GM20431 (cell line): ENCODE measurements at regions not wholly inside any gene's neighbourhood (a gene's known extent, or its start where the extent isn't known, plus 50 kb on each side); places are given as distances from the start of the nearest gene placed in this dataset.
"Not testable (repeated sequence)": the region's sequence is repeated elsewhere in the genome, so short reads cannot be mapped to it uniquely, and the experiment has no call there.

Experiments used
- in situ Hi-C: fragments of 300-500 bp; cut with MseI, MboI; formaldehyde crosslinking; loops from one replicate; pipeline ENCODE4 v1.15.0; 2020; ENCODE audit warnings: low sequenced_read_pairs; ENCODE audit not compliant: unreplicated experiment

- in situ Hi-C loops, result no loop called here
These were observed 185.1 kb upstream of the POU1F1 start for GRCh38 chr3:87461443-87461842.

DNA sequence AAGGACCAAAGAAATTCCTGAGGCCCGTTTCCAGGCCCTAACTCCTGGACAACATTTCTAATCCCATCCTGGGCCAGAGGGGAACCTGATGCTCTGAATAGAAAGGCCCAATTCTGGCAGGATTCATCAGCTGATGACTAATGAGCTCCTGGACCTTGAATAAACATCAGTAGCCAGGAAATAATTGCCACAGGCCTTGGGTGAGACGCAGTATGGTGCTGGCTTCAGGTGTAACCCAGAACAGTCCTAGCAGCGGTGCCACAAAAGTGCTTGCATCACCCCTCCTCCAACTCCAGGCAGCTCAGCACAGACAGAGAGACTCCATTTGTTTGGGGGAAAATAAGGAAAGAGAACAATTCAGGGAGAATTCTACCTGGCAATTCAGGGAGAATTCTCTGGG, 184.7 kb upstream of the POU1F1 start:
- in situ Hi-C loops, result no loop called here

DNA sequence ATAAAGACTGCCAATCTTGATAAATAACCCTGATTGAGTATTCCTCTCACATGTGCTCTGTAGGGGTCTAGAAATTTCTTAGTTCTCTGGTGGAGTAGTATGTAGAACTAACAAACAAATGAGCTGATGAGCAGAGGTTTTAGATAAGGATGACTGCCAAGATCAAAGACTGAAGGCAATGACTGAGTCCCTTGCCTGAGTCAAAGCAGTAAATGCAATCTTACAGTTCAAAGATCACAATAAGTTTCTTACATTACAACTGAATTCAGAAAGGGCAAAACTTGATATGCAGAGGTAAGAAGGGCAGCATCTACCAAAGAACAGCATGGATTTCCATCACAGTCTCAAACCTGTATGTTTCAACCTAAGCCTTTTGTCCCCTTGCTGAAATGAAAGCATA, 172.2 kb upstream of the POU1F1 start:
- in situ Hi-C loops, result no loop called here

DNA sequence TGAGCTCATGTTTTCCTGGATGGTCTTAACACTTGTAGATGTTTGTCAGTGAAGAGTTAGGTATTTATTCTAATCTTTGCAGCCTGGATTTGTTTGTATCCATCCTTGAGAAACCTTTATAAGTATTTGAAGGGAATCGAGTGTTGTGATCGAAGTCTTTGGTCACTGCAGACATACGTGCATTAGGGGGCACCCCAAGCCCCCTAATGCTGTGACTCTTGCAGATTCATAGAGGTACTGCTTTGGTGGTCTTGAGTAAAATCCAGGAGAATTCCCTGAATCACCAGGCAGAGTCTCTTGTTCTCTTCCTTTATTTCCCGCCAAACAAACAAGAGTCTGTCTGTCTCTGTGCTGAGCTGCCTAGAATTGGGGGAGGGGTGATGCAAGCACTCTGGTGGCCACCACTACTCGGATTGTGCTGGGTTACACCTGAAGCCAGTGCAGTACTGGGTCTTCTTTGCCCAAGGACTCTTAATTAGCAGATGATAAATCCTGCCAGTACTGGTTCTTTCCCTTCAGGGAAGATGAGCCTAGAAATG, 170.5 kb upstream of the POU1F1 start:
- in situ Hi-C loops, result no loop called here

DNA sequence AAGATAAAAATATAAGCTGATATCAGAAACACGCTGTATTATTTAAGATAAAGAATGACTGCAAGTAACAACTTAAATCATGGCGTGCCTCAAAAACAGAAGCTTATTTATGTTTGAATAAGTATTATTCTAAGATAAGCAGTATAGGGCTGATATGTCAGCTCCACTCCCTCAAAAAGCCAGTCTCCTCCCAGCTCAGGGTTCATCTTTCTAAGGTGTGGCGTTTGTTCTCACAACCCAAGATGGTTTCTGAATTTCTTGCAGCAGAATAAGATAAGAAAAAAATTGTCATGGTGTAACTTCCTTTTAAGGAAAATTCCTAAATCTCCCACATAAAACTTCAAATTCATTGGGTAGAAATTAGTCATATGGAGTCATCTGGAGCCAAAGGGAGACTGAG, 166.1 kb upstream of the POU1F1 start:
- in situ Hi-C loops, result no loop called here

DNA sequence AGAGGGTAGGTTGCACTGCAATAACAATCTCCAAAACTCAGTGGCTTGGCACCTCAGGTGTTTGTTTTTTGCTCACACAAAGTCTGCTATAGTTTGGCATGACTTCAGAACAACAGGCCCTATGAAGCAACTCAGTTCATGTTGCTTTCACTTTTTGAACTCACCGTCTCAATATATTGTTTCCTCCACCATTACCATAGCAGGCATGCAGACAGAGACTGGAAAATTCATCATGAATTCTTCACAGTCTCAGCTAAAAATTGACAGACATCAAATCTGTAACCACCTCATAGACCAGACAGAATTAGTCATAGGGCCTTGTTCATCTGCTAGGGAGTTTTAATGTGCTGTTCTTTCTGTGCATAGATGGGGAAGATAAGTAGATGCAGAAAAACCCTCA, 161.4 kb upstream of the POU1F1 start:
- in situ Hi-C loops, result no loop called here

DNA sequence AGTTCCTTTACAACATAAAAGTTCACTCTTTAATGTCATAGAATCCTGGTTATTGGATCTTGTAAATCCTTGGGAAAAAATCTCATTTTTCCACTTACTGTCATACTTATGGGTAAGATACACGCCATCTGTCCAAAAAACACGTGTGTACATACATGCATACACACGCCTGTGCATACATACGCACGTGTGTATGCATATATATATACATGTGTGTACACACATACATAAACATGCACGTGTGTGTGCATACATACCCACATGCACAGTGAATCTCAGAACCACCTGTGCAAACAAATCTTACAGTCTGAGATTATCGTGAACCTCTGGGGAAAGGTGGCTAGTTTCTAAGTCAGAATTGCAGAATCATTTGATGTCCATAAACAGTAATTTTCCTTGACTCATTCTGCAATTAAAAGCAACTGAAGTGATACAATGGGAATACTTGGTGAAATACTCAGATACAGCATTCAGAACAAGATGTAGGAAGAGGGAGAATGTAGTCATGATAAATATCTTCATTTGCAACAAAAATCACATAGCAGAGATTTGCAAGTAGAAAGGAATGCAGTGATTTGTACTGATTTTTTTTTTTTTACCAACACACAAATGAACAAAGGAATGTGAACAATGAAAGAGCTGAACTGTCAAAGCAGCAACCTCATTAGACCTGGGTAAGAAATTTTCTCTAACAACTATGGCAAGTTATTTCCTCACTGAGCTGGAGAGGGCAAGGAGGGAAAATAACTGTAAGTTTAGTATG, 160.6 kb upstream of the POU1F1 start:
- in situ Hi-C loops, result no loop called here

GRCh38 chr3:87435926-87436620, 159.7 kb upstream of the POU1F1 start:
- in situ Hi-C loops, result no loop called here

GRCh38 chr3:87433445-87433844, 157.1 kb upstream of the POU1F1 start:
- in situ Hi-C loops, result not testable (repeated sequence)

- in situ Hi-C loops, result no loop called here
These were observed 150.5 kb upstream of the POU1F1 start for GRCh38 chr3:87426918-87427317.

- in situ Hi-C loops, result no loop called here
These were observed 148.7 kb upstream of the POU1F1 start for GRCh38 chr3:87425056-87425455.

GRCh38 chr3:87423336-87423735, 147.0 kb upstream of the POU1F1 start:
- in situ Hi-C loops, result no loop called here

DNA sequence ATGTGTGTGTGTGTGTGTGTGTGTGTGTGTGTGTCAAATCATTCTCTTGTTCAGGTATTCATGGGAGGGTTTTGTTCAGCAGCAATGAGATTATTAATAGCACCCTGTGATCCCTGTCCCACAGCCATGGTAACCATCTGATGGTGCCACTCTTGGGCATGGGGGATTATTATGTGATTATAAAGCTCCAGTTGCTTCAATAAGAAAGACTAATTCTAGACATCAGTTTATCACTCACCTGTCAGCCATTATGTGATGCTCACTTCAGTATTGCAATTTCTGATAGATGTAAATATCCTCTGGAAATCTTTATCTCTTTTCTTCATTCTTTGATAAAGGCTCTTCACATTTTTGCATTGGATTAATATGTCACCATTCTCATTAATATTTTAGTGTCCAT, 145.9 kb upstream of the POU1F1 start:
- in situ Hi-C loops, result no loop called here

- in situ Hi-C loops, result no loop called here
These were observed 143.8 kb upstream of the POU1F1 start for GRCh38 chr3:87420171-87420570.

DNA sequence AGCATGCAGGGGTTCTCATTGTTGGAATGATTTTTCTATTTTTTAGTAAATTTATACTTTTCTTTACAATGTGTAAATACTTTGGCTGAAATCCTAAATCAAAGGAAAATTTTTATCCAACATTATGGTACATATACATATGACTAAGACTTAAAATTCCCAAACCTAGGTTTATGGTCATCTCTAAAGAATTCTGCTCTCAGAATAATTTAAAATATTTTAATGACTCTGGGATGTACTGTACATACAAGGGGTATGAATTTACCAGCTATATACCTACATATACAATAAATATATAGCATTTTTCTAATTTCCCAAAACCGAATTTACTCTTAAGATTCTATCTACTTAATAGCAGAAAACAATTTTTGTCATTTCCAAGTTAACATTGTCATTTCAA, 137.9 kb upstream of the POU1F1 start:
- in situ Hi-C loops, result no loop called here

DNA sequence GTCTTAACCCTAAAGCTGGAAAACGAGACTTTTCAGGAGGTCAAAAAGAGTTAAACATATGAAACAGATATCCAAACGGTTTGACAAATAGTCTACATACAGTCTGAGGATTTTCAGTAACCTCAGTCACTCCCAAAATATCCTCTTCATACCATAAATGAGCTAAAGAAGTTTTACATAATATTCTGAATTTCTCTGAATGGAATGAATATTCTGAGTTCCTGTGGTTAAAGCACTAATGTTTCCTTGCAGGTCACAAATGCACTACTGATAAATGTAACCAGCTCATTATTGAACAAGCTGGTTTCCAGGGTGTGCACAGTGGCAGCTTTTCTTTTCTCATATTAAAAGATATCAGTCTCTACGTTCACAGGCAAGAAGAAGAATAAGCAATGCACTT, 137.4 kb upstream of the POU1F1 start:
- in situ Hi-C loops, result no loop called here

- in situ Hi-C loops, result no loop called here
These were observed 133.7 kb upstream of the POU1F1 start for GRCh38 chr3:87410110-87410509.

- in situ Hi-C loops, result no loop called here
These were observed 121.9 kb upstream of the POU1F1 start for GRCh38 chr3:87398168-87398801.

DNA sequence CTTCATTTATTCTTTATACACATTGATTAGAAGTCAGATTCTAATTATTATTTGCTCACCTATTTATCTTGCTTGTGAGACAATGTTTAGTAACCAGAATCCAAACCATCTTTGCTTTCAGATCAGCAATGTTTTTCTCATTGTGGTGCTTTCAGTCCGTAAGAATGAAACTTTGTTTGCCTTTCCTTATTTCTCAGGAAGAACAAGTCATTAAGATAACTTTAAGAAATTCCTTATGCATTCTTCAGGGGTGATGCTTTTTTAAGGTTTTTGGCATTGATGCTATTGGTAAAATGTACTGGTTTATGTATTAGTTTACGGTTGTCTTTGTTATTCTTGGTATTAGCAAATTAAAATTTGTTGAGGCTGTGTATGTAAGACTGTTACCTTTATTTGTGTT, 120.8 kb upstream of the POU1F1 start:
- in situ Hi-C loops, result no loop called here

- in situ Hi-C loops, result no loop called here
These were observed 114.4 kb upstream of the POU1F1 start for GRCh38 chr3:87390821-87391220.

GRCh38 chr3:87390353-87390752, 114.0 kb upstream of the POU1F1 start:
- in situ Hi-C loops, result no loop called here
